NCI-H1436 treated with DMSO at 0.1 percent for 48 hours (cell line): ENCODE measurements at regions not wholly inside any gene's neighbourhood (a gene's known extent, or its start where the extent isn't known, plus 50 kb on each side); places are given as distances from the start of the nearest gene placed in this dataset.
A peak's percentile ranks its signal among the peaks of the same experiment; 100 is the strongest.

Experiments
- DNase-seq: peaks from one replicate; lab custom pipeline; 2025; lab: John Stamatoyannopoulos, UW

DNA sequence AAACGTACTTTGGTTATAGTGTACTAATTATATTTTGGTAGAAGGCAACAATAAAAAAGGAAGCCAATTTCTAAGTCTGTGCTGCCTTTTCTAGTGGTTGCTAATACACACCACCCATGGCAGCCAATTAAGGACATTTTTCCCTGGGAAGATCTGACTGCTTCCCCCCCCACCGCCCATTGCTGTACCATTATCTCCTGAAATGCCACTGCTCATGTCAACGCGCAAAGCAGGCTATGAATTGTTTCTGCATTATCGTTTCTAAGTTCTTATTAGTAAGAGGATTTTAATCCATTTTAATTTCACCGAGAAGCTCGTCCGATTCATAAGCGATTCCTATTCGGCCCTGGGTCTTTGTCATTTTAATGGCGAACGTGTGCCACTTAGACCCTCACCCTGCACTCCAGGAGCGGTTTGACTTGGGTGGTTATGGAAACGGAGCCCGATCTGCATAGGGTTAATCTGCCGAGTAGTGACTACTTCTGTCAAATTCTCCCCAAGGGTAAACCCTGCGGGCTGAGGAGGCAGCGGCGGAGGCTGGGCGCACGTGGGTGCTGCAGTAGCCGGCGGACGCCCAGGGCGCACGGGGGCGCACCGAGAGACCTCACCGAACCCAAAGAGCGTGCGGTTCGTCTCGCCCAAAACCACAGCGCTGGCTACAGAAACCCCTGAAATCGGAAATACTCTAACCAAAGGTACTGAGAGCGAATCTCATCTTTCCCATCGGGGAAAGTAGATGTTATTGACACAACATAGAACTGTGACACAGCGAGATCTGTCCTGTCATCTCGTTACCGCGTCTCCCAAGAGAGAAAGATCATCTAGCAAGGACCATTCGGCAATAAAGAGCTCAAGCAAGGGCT is 55.8 kb upstream of the SHC3 start:
- DNase-seq, result no peak

DNA sequence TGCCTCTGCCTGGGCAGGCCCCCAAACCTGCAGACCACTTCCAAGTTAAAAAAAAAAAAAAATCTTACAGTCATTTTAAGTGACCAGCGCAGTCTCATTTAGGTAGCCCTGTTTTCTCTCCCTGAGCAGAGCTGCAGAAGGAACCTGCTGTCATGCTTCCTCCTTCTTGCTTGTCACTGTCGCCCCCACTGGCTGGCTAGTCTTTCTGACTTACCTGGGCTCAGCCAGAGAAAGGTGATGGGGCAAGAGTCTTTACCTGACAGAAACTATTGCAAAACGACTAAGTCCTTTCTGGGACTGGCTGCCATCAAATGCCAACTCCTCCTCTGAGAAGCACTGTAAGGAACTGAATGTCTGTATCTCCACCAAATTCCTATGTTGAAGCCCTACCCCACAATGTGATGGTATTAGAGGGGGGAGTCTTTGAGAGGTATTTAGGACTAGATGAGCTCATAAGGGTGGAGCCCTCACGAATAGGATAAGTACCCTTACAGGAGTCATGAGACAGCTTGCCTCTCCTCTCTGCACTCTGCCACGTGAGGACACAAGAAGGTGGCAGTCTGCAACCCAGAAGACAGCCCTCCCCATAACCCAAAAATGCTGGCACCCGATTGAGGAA is 58.4 kb upstream of the SHC3 start:
- DNase-seq, result no peak

DNA sequence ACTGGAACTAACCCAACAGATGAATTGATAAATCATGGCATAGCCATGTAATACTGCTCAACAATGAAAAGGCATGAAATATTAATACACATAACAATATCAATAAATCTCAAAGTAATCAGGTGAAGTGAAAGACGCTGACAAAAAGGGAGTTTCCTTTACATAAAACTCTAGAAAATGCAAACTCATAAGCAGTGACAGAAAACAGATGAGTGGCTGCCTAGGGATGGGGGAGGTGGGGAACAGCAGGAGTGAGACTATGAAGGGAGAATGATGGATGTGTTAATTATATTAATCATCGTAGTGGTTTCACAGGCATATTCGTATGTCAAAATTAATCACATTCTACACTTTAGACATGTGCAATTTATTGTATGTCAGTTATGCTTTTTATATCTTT is 59.8 kb upstream of the SHC3 start:
- DNase-seq, result no peak

DNA sequence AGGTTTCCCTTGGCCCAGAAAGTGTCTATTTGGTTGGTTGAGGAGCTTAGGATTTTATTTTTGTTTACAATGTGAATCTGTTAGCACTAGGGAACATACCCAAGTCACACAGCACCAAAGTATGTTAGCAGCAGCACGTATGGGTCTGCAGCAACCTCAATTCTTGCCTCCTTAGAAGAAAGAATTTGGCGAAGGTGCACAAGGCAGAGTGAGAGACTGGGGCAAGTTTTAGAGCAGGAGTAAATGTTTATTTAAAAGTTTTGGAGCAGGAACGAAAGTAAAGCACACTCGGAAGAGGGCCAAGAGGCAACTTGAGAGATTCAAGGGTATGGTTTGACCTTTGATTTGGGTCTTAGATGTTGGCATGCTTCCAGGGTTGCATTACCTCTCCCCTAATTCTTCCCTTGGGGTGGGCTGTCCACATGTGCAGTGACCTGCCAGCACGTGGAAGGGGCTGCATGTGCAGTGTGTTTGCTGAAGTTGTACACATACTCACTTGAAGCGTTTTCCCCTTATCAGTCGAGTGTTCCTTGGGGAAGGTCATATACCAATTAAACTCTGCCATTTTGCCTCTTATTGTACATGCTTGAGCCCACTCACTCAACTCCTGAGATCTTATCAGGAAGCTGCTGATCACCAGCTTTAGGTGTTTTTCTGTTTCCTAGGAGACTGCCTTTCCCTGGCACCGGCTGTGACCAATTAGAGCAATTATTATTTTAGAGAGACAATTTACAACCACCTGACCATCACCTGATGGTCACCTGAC is 64.9 kb upstream of the SHC3 start:
- peak; percentile 35 for DNase-seq

DNA sequence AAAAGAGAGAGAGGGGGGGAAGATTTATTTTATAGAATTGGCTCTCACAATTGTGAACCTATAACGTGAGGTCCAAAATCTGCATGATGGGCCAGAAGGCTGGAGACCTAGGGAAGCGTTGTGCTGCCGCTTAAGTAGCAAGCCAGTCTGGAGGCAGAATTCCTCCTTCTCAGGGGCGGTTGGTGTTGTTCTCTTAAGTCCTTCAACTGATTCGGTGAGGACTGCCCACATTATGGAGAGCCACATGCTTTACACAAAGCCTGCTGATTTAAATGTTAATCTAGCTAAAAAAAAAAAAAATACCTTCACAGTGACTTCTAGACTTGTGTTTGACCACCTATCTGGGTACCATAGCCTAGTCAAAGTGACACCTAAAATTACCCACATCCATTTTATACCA is 64.2 kb upstream of the CKS2 start:
- no peak for DNase-seq

DNA sequence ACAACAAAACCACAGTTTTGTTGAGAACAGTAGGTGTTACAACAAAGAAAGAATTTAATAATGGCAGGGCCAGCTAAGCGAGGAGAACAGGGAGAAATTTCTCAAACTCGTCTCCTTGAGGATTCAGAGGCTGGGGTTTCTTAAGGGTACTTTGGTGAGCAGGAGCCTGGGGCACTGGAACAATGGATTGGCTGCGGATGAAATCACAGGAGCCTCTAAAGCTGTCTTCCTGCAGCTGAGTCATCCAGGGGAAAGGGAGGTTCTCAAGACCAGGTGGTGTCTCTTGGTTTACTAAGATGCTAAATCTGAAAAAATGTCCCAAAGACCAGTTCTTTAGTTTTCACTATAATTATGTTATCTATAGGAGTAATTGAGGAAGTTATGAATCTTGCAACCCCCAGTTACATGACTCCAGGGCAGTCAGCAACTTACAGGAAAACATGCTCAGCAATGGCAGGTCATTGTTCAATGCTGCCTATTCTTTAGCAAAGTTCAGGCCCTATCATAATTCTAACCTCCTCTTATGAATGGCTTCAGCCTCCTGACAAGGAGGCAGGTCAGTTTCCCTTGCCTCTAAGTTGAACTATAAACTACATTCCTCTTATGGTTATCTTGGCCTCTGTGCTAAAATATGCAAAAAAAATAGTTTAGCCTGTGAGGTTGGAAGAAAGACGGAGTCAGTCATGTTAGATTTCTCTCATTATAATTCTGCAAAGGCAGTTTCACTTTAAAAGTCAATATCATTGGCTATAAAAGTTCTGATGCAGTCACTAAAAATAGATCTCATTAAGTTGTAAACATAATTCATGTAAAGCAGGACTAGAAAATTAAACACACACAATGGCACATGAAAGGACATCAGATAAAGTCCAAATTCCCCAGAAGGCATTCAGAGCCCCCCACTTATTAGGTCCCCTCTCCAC is 63.3 kb upstream of the CKS2 start:
- no peak for DNase-seq

DNA sequence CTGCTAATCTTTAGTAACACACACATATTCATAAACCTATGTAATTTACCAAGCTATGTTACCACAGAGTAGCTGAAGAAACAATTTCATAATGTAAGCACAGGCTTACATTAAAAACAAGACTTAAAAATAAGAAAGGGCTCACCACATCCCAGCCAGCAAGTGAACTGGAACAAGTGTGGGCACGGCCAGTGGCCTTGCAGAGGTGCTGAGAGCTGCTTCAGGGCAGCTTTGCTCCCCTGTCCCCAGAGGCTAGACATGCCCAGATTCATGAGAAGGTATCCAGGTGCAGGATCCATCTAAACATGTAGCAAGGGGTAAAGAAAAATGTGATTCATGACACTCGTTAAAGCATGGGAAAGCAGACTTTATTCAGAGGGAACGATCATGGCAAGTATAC is 62.0 kb upstream of the CKS2 start:
- DNase-seq, result no peak

DNA sequence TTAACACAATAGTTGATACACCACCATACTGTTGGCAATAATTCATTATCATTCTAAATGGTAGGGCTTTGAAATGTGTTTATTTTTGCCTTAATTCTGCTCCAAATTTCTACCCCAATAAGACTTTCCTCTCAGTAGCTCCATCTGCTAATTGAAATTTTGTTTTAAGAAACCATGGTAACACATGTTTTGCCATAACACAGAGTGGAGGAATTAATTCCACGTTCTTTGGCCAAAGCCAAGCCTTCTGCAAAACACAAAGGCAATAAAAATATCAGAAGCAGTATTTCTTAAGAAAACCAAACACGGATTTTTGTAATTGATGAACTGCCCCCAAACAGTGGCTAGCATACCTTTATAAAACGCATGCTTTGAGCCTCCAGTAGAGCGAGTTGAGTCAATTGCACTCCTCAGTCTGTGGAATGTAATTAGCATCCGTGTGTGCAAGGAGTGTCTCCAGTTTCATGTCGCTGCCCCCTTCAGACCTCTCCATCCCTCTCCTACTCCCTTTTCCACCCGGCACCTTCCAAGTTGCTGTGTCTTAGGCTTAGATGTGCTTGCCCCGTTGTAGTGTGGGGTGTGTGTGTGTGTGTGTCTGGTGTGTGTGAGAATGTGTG is 58.2 kb upstream of the CKS2 start:
- no peak for DNase-seq

DNA sequence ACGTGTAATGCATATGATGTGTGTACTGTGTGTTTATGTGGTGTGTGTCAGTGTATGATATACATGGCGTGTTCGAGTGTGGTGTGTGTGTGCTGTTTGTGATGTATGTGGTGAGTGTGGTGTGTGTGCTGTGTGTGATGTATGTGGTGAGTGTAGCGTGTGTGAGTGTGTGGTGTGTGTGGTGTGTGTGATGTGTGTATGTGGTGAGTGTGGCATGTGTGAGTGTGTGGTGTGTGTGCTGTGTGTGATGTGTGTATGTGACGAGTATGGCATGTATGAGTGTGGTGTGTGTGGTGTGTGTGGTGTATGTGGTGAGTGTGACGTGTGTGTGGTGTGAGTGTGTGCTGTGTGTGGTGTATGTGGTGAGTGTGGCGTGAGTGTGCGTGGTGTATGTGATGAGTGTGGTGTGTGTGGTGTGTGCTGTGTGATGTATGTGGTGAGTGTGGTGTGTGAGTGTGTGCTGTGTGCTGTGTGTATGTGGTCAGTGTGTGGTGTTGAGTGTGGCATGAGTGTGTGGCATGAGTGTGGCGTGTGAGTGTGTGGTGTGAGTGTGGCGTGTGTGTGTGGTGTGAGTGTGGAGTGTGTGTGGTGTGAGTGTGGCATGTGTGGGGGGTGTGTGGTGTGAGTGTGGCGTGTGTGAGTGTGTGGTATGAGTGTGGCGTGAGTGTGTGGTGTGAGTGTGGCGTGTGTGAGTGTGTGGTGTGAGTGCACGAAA is 56.8 kb upstream of the CKS2 start:
- no peak for DNase-seq

DNA sequence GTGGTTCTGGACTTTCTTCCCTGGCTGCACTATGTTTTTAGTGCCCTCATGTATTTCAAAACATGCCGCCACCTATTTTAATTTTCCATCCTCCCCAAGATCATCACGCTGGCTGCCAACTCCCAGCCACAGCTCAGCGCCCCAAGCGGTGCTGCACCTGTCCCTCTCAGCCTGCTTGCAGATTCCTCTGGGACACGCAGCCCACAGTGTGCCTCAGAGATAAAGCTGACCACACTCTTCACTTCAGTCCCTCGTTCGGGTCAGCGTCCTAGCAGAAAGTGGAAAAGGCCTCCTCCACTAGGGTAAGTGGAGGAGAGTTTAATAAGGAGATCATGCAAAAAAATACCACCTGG is 56.2 kb upstream of the CKS2 start:
- DNase-seq, result no peak

DNA sequence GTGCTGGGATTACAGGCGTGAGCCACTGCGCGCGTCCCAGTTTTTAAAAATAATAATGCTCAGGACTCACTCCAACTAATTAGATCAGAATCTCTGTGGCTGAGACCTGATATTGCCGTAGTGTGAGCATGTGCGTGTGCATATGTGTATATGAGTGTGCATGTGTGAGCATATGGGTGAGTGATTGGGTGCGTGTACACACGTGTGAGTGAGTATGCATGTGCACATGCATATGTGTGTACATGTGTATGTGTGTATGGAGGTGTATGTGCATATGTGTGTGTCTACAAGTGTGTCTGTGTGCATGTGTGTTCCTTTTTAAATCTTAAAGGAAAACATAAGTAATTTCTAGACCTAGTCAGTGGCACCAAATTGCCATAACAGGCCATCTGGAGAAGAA is 54.8 kb upstream of the CKS2 start:
- no peak for DNase-seq

DNA sequence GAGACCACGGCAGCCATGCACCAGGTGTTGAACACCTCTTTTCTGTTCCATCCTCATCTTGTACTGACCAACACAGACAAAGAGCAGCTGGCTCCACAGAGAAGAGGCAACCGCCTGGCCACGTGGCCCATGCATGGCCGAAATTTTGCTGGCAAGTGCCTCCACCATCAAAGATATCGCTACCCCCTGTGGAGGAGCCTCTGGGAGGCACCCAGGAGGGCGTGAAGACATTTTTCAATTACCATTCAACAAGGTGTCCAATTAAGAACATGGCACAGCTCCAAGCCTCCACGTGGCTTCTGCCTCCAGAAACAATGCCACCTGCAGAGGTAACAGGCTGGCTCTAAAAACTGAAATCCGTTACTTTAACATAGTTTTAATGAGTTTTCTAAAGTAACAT is 54.4 kb upstream of the CKS2 start:
- no peak for DNase-seq

DNA sequence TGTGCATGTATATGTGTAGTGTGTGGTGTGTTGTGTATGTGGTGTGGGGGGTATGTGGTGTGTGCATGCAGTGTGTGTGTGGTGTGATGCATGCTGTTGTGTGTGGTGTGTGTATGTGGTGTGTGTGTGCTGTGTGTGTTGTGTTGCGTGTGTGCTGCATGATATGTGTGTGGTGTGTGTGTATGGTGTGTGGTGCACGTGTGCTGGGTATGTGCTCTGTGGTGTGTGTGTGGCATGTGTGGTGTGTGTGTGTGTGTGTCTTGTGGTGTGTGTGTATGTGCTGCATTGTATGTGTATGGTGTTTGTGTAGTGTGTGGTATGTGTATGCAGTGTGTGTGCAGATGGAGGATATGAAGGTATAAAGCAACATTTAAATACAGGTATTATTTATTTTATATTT is 50.5 kb upstream of the CKS2 start:
- no peak for DNase-seq
